CD14-positive monocyte (primary cell): ENCODE measurements at regions not wholly inside any gene's neighbourhood (a gene's known extent, or its start where the extent isn't known, plus 50 kb on each side); places are given as distances from the start of the nearest gene placed in this dataset.

Experiments
- DNase-seq, 3 donors: peaks; one replicate each; pipeline ENCODE4 v3.0.0-alpha.2; 2011 to 2022
- H2AFZ ChIP-seq: 2 replicates; pipeline ENCODE4 v1.6.0; 2012; ENCODE audit warnings: mild to moderate bottlenecking, low read depth, low read length, inconsistent platforms; ENCODE audit not compliant: insufficient read depth, poor library complexity, severe bottlenecking
- H3K27ac ChIP-seq, 2 donors: 1 replicate in 1 of 2; 2 replicates in 1 of 2; pipeline ENCODE4 v1.5.1; 2012 to 2013; ENCODE audit warnings: low read length in 2 of 2, control low read depth in 1 of 2, inconsistent platforms in 1 of 2, low read depth in 1 of 2, mild to moderate bottlenecking in 1 of 2
- H3K27me3 ChIP-seq, 2 donors: one replicate each; pipeline versions ENCODE4 v1.6.0 to v1.6.1; 2011 to 2013; ENCODE audit warnings: low read length in 2 of 2; ENCODE audit not compliant: control insufficient read depth in 2 of 2, insufficient read depth in 2 of 2
- H3K36me3 ChIP-seq, 2 donors: replicated peaks in 1 of 2; 1 replicate in 1 of 2; 2 replicates in 1 of 2; pipeline versions ENCODE4 v1.5.1 to v1.6.1; 2012 to 2013; ENCODE audit warnings: low read length in 2 of 2, control low read depth in 1 of 2, inconsistent platforms in 1 of 2, mild to moderate bottlenecking in 1 of 2; ENCODE audit not compliant: insufficient read depth in 2 of 2, control insufficient read depth in 1 of 2
- H3K4me1 ChIP-seq, 2 donors: 1 replicate in 1 of 2; 2 replicates in 1 of 2; pipeline versions ENCODE4 v1.5.1 to v1.6.1; 2012 to 2013; ENCODE audit warnings: low read length in 2 of 2, control low read depth in 1 of 2, inconsistent platforms in 1 of 2, mild to moderate bottlenecking in 1 of 2, moderate library complexity in 1 of 2; ENCODE audit not compliant: insufficient read depth in 2 of 2, control insufficient read depth in 1 of 2
- H3K4me2 ChIP-seq: replicated peaks from 2 replicates; pipeline ENCODE3; 2012; ENCODE audit warnings: low read length, moderate library complexity, mild to moderate bottlenecking; ENCODE audit not compliant: poor library complexity, severe bottlenecking; ENCODE audit errors: extremely low read depth
- H3K4me3 ChIP-seq, 3 experiments: fragments of 200-600 bp in 1 of 3; sonication (generic) in 1 of 3; replicated peaks in 1 of 3; 1 replicate in 2 of 3; 2 replicates in 1 of 3; pipeline ENCODE4 v1.5.1; 2011 to 2013; ENCODE audit warnings: low read length in 3 of 3, mild to moderate bottlenecking in 3 of 3, control low read depth in 2 of 3, low read depth in 2 of 3, inconsistent platforms in 1 of 3, moderate library complexity in 1 of 3
- H3K79me2 ChIP-seq: 2 replicates; pipeline ENCODE4 v1.6.0; 2012; ENCODE audit warnings: mild to moderate bottlenecking, control low read depth, inconsistent platforms, low read length, moderate library complexity; ENCODE audit not compliant: insufficient read depth
- H3K9ac ChIP-seq: 2 replicates; pipeline ENCODE4 v1.6.0; 2017; ENCODE audit warnings: low read length, mild to moderate bottlenecking; ENCODE audit not compliant: insufficient read depth, poor library complexity, severe bottlenecking
- H3K9me3 ChIP-seq, 2 donors: replicated peaks in 1 of 2; 1 replicate in 1 of 2; 2 replicates in 1 of 2; pipeline versions ENCODE4 v1.5.1 to v1.6.1; 2012 to 2013; ENCODE audit warnings: low read length in 2 of 2, control low read depth in 1 of 2; ENCODE audit not compliant: control insufficient read depth in 1 of 2, insufficient read depth in 1 of 2
- H4K20me1 ChIP-seq: 2 replicates; pipeline ENCODE4 v1.6.0; 2012; ENCODE audit warnings: mild to moderate bottlenecking, low read length, control low read depth, moderate library complexity; ENCODE audit not compliant: insufficient read depth
- H3K27ac Mint-ChIP-seq, 7 donors: one replicate each; pipeline ENCODE4 v1.8.0; 2020; ENCODE audit warnings: mild to moderate bottlenecking in 7 of 7, mixed read lengths in 7 of 7, moderate library complexity in 6 of 7, inconsistent platforms in 2 of 7
- H3K27me3 Mint-ChIP-seq, 3 donors: one replicate each; pipeline ENCODE4 v1.8.0; 2021 to 2022; ENCODE audit warnings: low read depth in 3 of 3, mild to moderate bottlenecking in 3 of 3, mixed read lengths in 3 of 3, moderate library complexity in 3 of 3, inconsistent platforms in 1 of 3
- H3K36me3 Mint-ChIP-seq, 2 donors: one replicate each; pipeline ENCODE4 v1.8.0; 2020; ENCODE audit warnings: mixed read lengths in 2 of 2, inconsistent platforms in 1 of 2, mild to moderate bottlenecking in 1 of 2
- H3K4me1 Mint-ChIP-seq: one replicate; pipeline ENCODE4 v1.8.0; 2020; ENCODE audit warnings: mild to moderate bottlenecking, mixed read lengths
- H3K4me3 Mint-ChIP-seq, 2 donors: one replicate each; pipeline ENCODE4 v1.8.0; 2020; ENCODE audit warnings: mild to moderate bottlenecking in 2 of 2, mixed read lengths in 2 of 2, moderate library complexity in 1 of 2
- H3K9me3 Mint-ChIP-seq, 7 donors: one replicate each; pipeline ENCODE4 v1.8.0; 2020 to 2022; ENCODE audit warnings: mixed read lengths in 7 of 7, mild to moderate bottlenecking in 6 of 7, moderate library complexity in 6 of 7, inconsistent platforms in 2 of 7
- CTCF ChIP-seq: fragments of 200-600 bp; IDR thresholded peaks from one replicate; pipeline ENCODE4 v1.8.0; 2022; ENCODE audit warnings: antibody characterized with exemption, mild to moderate bottlenecking
- WGBS: methylation state at CpG from one replicate; pipeline ENCODE4 v1.1.5; 2013; ENCODE audit warnings: missing lambda C conversion rate; ENCODE audit not compliant: insufficient coverage; 5-methylcytosine and 5-hydroxymethylcytosine counted together
- intact Hi-C, 2 donors: fragments of 100-400 bp; cut with micrococcal nuclease; formaldehyde crosslinking; loops; one replicate each; pipeline versions ENCODE4 v1.15.0 to v1.15.1; 2023

GRCh38 chr13:42412812-42413483, 141.0 kb downstream of the AKAP11 start:
- H3K36me3 Mint-ChIP-seq: no peaks in the 10 kb centered on the region
- no peak overlapping the region for H3K9ac ChIP-seq
- no CpG with 5 or more reads among the region's 5 CpGs for WGBS
- H3K27me3 ChIP-seq: no peaks in the 10 kb centered on the region
- no peaks in the 10 kb centered on the region for H4K20me1 ChIP-seq
- no peak overlapping the region for H3K4me2 ChIP-seq
- H3K4me3 ChIP-seq: no peak overlapping the region
- no peaks in the 10 kb centered on the region for H3K4me1 ChIP-seq
- H3K36me3 ChIP-seq: no peaks in the 10 kb centered on the region
- peaks cover 0 to 2% (median 2%) of the 10 kb centered on the region in 3 donors for H3K27me3 Mint-ChIP-seq
- no peak overlapping the region for H3K27ac Mint-ChIP-seq
- no peak for DNase-seq
- no peak for TF ChIP-seq CTCF
- H2AFZ ChIP-seq: no peak overlapping the region
- H3K4me3 Mint-ChIP-seq: no peak overlapping the region
- no peaks in the 10 kb centered on the region for H3K79me2 ChIP-seq
- no peaks in the 10 kb centered on the region for H3K4me1 Mint-ChIP-seq
- intact Hi-C loops: no loop called here
- H3K9me3 Mint-ChIP-seq: peaks cover 0 to 6% (median 2%) of the 10 kb centered on the region in 7 donors
- H3K27ac ChIP-seq: no peak overlapping the region
- H3K9me3 ChIP-seq: no peaks in the 10 kb centered on the region

- no peak for TF ChIP-seq CTCF
- H3K27ac Mint-ChIP-seq: no peak overlapping the region
- no peak overlapping the region for H3K27ac ChIP-seq
- no peaks in the 10 kb centered on the region for H3K27me3 ChIP-seq
- H3K27me3 Mint-ChIP-seq: peaks cover 0 to 2% (median 2%) of the 10 kb centered on the region in 3 donors
- no peak overlapping the region for H3K4me3 Mint-ChIP-seq
- no peaks in the 10 kb centered on the region for H3K36me3 ChIP-seq
- intact Hi-C loops: no loop called here
- no peaks in the 10 kb centered on the region for H3K4me1 Mint-ChIP-seq
- no peak overlapping the region for H3K9ac ChIP-seq
- no peak for DNase-seq
- H3K36me3 Mint-ChIP-seq: no peaks in the 10 kb centered on the region
- H3K9me3 Mint-ChIP-seq: peaks cover 0 to 4% (median 2%) of the 10 kb centered on the region in 7 donors
- no peaks in the 10 kb centered on the region for H3K9me3 ChIP-seq
- H3K4me1 ChIP-seq: no peaks in the 10 kb centered on the region
- no peaks in the 10 kb centered on the region for H4K20me1 ChIP-seq
- H2AFZ ChIP-seq: no peak overlapping the region
- no peak overlapping the region for H3K4me2 ChIP-seq
- no peak overlapping the region for H3K4me3 ChIP-seq
- H3K79me2 ChIP-seq: no peaks in the 10 kb centered on the region
- WGBS: 100% methylated on average over 1 of the region's 3 CpGs
These were observed 141.5 kb downstream of the AKAP11 start for GRCh38 chr13:42413484-42413815.
